Keratinocyte (primary cell): ENCODE measurements at regions not wholly inside any gene's neighbourhood (a gene's known extent, or its start where the extent isn't known, plus 50 kb on each side); places are given as distances from the start of the nearest gene placed in this dataset.

Experiments
- CTCF ChIP-seq, 3 experiments: IDR thresholded peaks in 1 of 3; conservative IDR thresholded peaks in 1 of 3; optimal IDR thresholded peaks in 1 of 3; 2 replicates in 2 of 3; 3 replicates in 1 of 3; pipeline versions ENCODE3 to v1.5.1; 2011; ENCODE audit warnings: low read length in 3 of 3, mild to moderate bottlenecking in 3 of 3, moderate library complexity in 2 of 3, control low read depth in 1 of 3, inconsistent platforms in 1 of 3; ENCODE audit not compliant: insufficient read depth in 2 of 3; ENCODE audit errors: extremely low read depth in 1 of 3
- EZH2 ChIP-seq: IDR thresholded peaks from one replicate; pipeline ENCODE4 v1.6.1; 2012; ENCODE audit warnings: inconsistent platforms, mild to moderate bottlenecking, low read length, moderate library complexity

GRCh38 chrX:134735015-134735414 lies 62.0 kb downstream of the PABIR2 start:
- TF ChIP-seq CTCF (optimal IDR thresholded peaks at IDR 0.05 in 1 of 3, IDR thresholded peaks at IDR 0.05 in 1 of 3, conservative IDR thresholded peaks at IDR 0.05 in 1 of 3; ENCODE audit: extremely low read depth in 1 of 3, insufficient read depth in 2 of 3, low read length in 3 of 3) (no peak), EZH2 (no peak)
